Fibroblast of skin of left quadriceps (primary cell): ENCODE measurements at regions not wholly inside any gene's neighbourhood (a gene's known extent, or its start where the extent isn't known, plus 50 kb on each side); places are given as distances from the start of the nearest gene placed in this dataset.
"Not testable (repeated sequence)": the region's sequence is repeated elsewhere in the genome, so short reads cannot be mapped to it uniquely, and the experiment has no call there.

Experiments used
- DNase-seq, 2 experiments: peaks; one replicate each; pipeline ENCODE4 v3.0.0-alpha.2; 2013; ENCODE audit warnings: low read depth in 2 of 2

DNA sequence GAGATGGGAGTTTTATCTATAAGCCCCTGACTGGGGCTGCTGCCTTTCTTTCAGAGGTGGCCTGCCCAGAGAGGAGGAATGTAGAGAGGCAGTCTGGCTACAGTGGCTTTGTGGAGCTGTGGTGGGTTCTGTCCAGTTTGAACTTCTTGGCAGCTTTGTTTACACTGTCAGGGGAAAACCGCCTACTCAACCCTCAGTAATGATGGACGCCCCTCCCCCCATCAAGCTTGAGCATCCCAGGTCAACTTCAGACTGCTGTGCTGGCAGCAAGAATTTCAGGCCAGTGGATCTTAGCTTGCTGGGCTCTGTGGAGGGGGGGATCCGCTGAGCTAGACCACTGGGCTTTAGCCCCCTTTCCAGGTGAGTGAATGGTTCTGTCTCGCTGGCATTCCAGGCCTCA is 51.6 kb upstream of the THUMPD2 start:
- DNase-seq = not testable (repeated sequence)
